SU-DHL-6 (cell line): ENCODE measurements at regions not wholly inside any gene's neighbourhood (a gene's known extent, or its start where the extent isn't known, plus 50 kb on each side); places are given as distances from the start of the nearest gene placed in this dataset.

Source experiments
- H2AFZ ChIP-seq: fragments of 200-600 bp; sonication (generic); 2 replicates; pipeline ENCODE4 v1.6.1; 2014; ENCODE audit warnings: low read depth, mild to moderate bottlenecking, moderate library complexity, mixed read lengths, antibody characterized with exemption, low read length; ENCODE audit not compliant: severe bottlenecking
- H3F3A ChIP-seq: fragments of 200-600 bp; shearing (Covaris generic); 2 replicates; pipeline ENCODE4 v1.6.0; 2016; ENCODE audit warnings: antibody characterized with exemption, mild to moderate bottlenecking; ENCODE audit not compliant: insufficient read depth
- H3K27ac ChIP-seq: fragments of 200-600 bp; sonication (generic); 2 replicates; pipeline ENCODE4 v1.5.1; 2016; ENCODE audit warnings: low read depth, mild to moderate bottlenecking, low read length, moderate library complexity, mixed read lengths
- H3K27me3 ChIP-seq: fragments of 200-600 bp; sonication (generic), shearing (Covaris generic); 2 replicates; pipeline ENCODE4 v1.6.0; 2014; ENCODE audit warnings: mild to moderate bottlenecking, low read length
- H3K36me3 ChIP-seq: fragments of 200-600 bp; sonication (generic); 2 replicates; pipeline ENCODE4 v1.6.1; 2014; ENCODE audit warnings: mild to moderate bottlenecking, low read length, mixed read lengths
- H3K4me2 ChIP-seq: fragments of 300-600, 200-600 bp; shearing (Covaris generic), sonication (generic); 2 replicates; pipeline ENCODE4 v1.6.0; 2014; ENCODE audit warnings: low read length, low read depth, mild to moderate bottlenecking; ENCODE audit not compliant: poor library complexity, severe bottlenecking
- H3K4me3 ChIP-seq: fragments of 200-600 bp; sonication (generic); 2 replicates; pipeline ENCODE4 v1.5.1; 2014; ENCODE audit warnings: antibody characterized with exemption, low read length, mild to moderate bottlenecking, mixed read lengths; ENCODE audit not compliant: insufficient read depth, poor library complexity, severe bottlenecking
- H3K79me2 ChIP-seq: fragments of 200-600 bp; sonication (generic); 2 replicates; pipeline ENCODE4 v1.6.1; 2014; ENCODE audit warnings: mild to moderate bottlenecking, low read length, moderate library complexity; ENCODE audit not compliant: insufficient read depth
- H3K9ac ChIP-seq: fragments of 200-600 bp; sonication (generic); 2 replicates; pipeline ENCODE4 v1.7.0; 2014; ENCODE audit warnings: mild to moderate bottlenecking, low read length
- H3K9me2 ChIP-seq: fragments of 200-600 bp; sonication (generic); replicated peaks from 2 replicates; pipeline ENCODE4 v1.6.1; 2014; ENCODE audit warnings: low read length; ENCODE audit not compliant: insufficient read depth
- H3K9me3 ChIP-seq: fragments of 200-600 bp; sonication (generic); 2 replicates; pipeline ENCODE4 v1.6.1; 2014; ENCODE audit warnings: low read length, mixed read lengths; ENCODE audit not compliant: insufficient read depth
- H4K20me1 ChIP-seq: fragments of 200-600 bp; sonication (generic); 2 replicates; pipeline ENCODE4 v1.6.1; 2014; ENCODE audit warnings: low read depth, mild to moderate bottlenecking, antibody characterized with exemption, low read length, moderate library complexity, mixed read lengths
- CTCF ChIP-seq: fragments of 200-600 bp; sonication (generic); IDR thresholded peaks from one replicate; pipeline ENCODE4 v1.5.1; 2017; ENCODE audit warnings: antibody characterized with exemption, mild to moderate bottlenecking, low read length, moderate library complexity; ENCODE audit not compliant: insufficient read depth, poor library complexity, severe bottlenecking
- EZH2phosphoT487 ChIP-seq: fragments of 200-600 bp; sonication (generic), shearing (Covaris generic); conservative IDR thresholded peaks from 2 replicates; pipeline ENCODE4 v1.6.1; 2018; ENCODE audit warnings: mild to moderate bottlenecking, antibody characterized with exemption, low read length, moderate library complexity, mixed read lengths

GRCh38 chr10:30546511-30546910 is 83.0 kb downstream of the LYZL2 start:
- Histone ChIP-seq H3F3A (no peaks in the 10 kb centered on the region), H3K27ac (no peak overlapping the region), H3K79me2 (no peaks in the 10 kb centered on the region), H3K27me3 (no peaks in the 10 kb centered on the region), H4K20me1 (no peaks in the 10 kb centered on the region), H3K9me2 (no peaks in the 10 kb centered on the region), H3K4me3 (no peak overlapping the region), H3K9me3 (no peaks in the 10 kb centered on the region), H3K4me2 (no peak overlapping the region), H3K36me3 (no peaks in the 10 kb centered on the region), H2AFZ (no peak overlapping the region), H3K9ac (no peak overlapping the region)
- TF ChIP-seq CTCF (no peak), EZH2phosphoT487 (no peak)

GRCh38 chr10:30542895-30543288 is 86.7 kb downstream of the LYZL2 start:
- Histone ChIP-seq H3K27me3 (no peaks in the 10 kb centered on the region), H3K27ac (no peak overlapping the region), H3K79me2 (no peaks in the 10 kb centered on the region), H3K9ac (no peak overlapping the region), H4K20me1 (no peaks in the 10 kb centered on the region), H3K9me3 (no peaks in the 10 kb centered on the region), H2AFZ (no peak overlapping the region), H3K36me3 (no peaks in the 10 kb centered on the region), H3K9me2 (no peaks in the 10 kb centered on the region), H3F3A (no peaks in the 10 kb centered on the region), H3K4me2 (no peak overlapping the region), H3K4me3 (no peak overlapping the region)
- TF ChIP-seq CTCF (no peak), EZH2phosphoT487 (no peak)

GRCh38 chr10:30542001-30542894 is 87.3 kb downstream of the LYZL2 start:
- no peak overlapping the region for H3K9ac ChIP-seq
- H4K20me1 ChIP-seq = no peaks in the 10 kb centered on the region
- no peaks in the 10 kb centered on the region for H3K9me2 ChIP-seq
- no peak overlapping the region for H2AFZ ChIP-seq
- TF ChIP-seq CTCF (no peak), EZH2phosphoT487 (no peak)
- H3K27me3 ChIP-seq = no peaks in the 10 kb centered on the region
- H3K4me2 ChIP-seq = no peak overlapping the region
- H3F3A ChIP-seq = no peaks in the 10 kb centered on the region
- no peaks in the 10 kb centered on the region for H3K36me3 ChIP-seq
- H3K27ac ChIP-seq = no peak overlapping the region
- H3K79me2 ChIP-seq = no peaks in the 10 kb centered on the region
- H3K4me3 ChIP-seq = no peak overlapping the region
- H3K9me3 ChIP-seq = no peaks in the 10 kb centered on the region
